Tibial nerve (tissue), 3 donors: ENCODE measurements at regions not wholly inside any gene's neighbourhood (a gene's known extent, or its start where the extent isn't known, plus 50 kb on each side); places are given as distances from the start of the nearest gene placed in this dataset.

Experiments
- CTCF ChIP-seq, 5 experiments: fragments of 200-600 bp in 3 of 5; fragments of 450-650 bp in 2 of 5; sonication (generic) in 3 of 5; IDR thresholded peaks; one replicate each; pipeline ENCODE4 v1.5.1; 2016 to 2019; ENCODE audit warnings: antibody characterized with exemption in 5 of 5, mild to moderate bottlenecking in 3 of 5, moderate library complexity in 2 of 5
- POLR2A ChIP-seq, 2 donors: fragments of 450-650 bp; IDR thresholded peaks; one replicate each; pipeline ENCODE4 v1.6.1; 2017; ENCODE audit warnings: antibody characterized with exemption in 2 of 2, mild to moderate bottlenecking in 2 of 2, moderate library complexity in 2 of 2

GRCh38 chr12:92557422-92557724 is 145.4 kb upstream of the PLEKHG7 start:
- TF ChIP-seq CTCF (IDR thresholded peaks at IDR 0.05) (no peak), POLR2A (IDR thresholded peaks at IDR 0.05) (no peak)
